SJCRH30 (cell line): ENCODE measurements at regions not wholly inside any gene's neighbourhood (a gene's known extent, or its start where the extent isn't known, plus 50 kb on each side); places are given as distances from the start of the nearest gene placed in this dataset.
"Not testable (repeated sequence)": the region's sequence is repeated elsewhere in the genome, so short reads cannot be mapped to it uniquely, and the experiment has no call there.

Source experiments
- DNase-seq, 2 experiments: peaks; one replicate each; pipeline ENCODE4 v3.0.0-alpha.2; 2015 to 2020
- H3K27ac ChIP-seq: fragments of 250-450 bp; sonication (Bioruptor Pico); 2 replicates; pipeline ENCODE4 v1.5.1; 2020; ENCODE audit warnings: mild to moderate bottlenecking, moderate library complexity
- H3K27me3 ChIP-seq: fragments of 250-450 bp; sonication (Bioruptor Pico); 2 replicates; pipeline ENCODE4 v1.5.1; 2020; ENCODE audit warnings: mild to moderate bottlenecking, moderate library complexity
- H3K36me3 ChIP-seq: fragments of 250-450 bp; sonication (Bioruptor Pico); 2 replicates; pipeline ENCODE4 v1.5.1; 2020; ENCODE audit warnings: mild to moderate bottlenecking, moderate library complexity
- H3K4me1 ChIP-seq: fragments of 250-450 bp; sonication (Bioruptor Pico); 2 replicates; pipeline ENCODE4 v1.5.1; 2020; ENCODE audit warnings: mild to moderate bottlenecking, moderate library complexity
- H3K4me3 ChIP-seq: fragments of 250-450 bp; sonication (Bioruptor Pico); 2 replicates; pipeline ENCODE4 v1.5.1; 2020; ENCODE audit warnings: mild to moderate bottlenecking, moderate library complexity
- H3K9me3 ChIP-seq: fragments of 250-450 bp; sonication (Bioruptor Pico); replicated peaks from 2 replicates; pipeline ENCODE4 v1.5.1; 2020; ENCODE audit warnings: mild to moderate bottlenecking, moderate library complexity

- Histone ChIP-seq H3K27me3 (no peaks in the 10 kb centered on the region), H3K9me3 (no peaks in the 10 kb centered on the region), H3K4me1 (no peaks in the 10 kb centered on the region), H3K36me3 (no peaks in the 10 kb centered on the region), H3K4me3 (no peak overlapping the region), H3K27ac (no peak overlapping the region)
- no peak for DNase-seq
These were observed 84.7 kb downstream of the RBBP6 start for GRCh38 chr16:24624102-24624501.

GRCh38 chr16:24626256-24626655 is 86.9 kb downstream of the RBBP6 start:
- no peak for DNase-seq
- no peaks in the 10 kb centered on the region for H3K27me3 ChIP-seq
- H3K4me1 ChIP-seq, result no peaks in the 10 kb centered on the region
- H3K4me3 ChIP-seq, result no peak overlapping the region
- H3K9me3 ChIP-seq, result no peaks in the 10 kb centered on the region
- no peak overlapping the region for H3K27ac ChIP-seq
- H3K36me3 ChIP-seq, result no peaks in the 10 kb centered on the region

DNA sequence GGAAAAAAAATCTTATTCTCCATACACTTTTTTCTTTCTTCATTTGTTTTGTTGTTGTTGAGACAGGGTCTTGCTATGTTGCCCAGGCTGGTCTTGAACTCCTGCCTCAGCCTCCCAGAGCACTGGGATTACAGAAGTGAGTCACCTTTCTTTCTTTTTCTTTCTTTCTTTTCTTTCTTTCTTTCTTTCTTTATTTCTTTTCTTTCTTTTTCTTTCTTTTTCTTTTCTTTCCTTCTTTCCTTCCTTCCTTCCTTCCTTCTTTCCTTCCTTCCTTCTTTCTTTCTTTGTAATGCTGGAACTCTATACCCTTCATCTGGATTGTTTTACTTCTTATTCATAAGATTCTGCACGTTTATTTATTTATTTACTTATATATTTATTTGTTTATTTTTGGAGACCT is 94.5 kb upstream of the TNRC6A start:
- H3K4me3 ChIP-seq, result no peak overlapping the region
- no peaks in the 10 kb centered on the region for H3K27me3 ChIP-seq
- no peak overlapping the region for H3K27ac ChIP-seq
- no peak for DNase-seq
- no peaks in the 10 kb centered on the region for H3K9me3 ChIP-seq
- no peaks in the 10 kb centered on the region for H3K36me3 ChIP-seq
- H3K4me1 ChIP-seq, result peaks cover 7% of the 10 kb centered on the region; the same call in 1 of the 2 replicates

GRCh38 chr16:24635900-24636610 is 93.4 kb upstream of the TNRC6A start:
- Histone ChIP-seq H3K27ac (no peak overlapping the region), H3K4me1 (peaks cover 7% of the 10 kb centered on the region; the same call in 1 of the 2 replicates), H3K27me3 (no peaks in the 10 kb centered on the region), H3K4me3 (no peak overlapping the region), H3K9me3 (no peaks in the 10 kb centered on the region), H3K36me3 (no peaks in the 10 kb centered on the region)
- peak; percentile 77 to 82 for DNase-seq

- H3K4me3 ChIP-seq, result no peak overlapping the region
- no peaks in the 10 kb centered on the region for H3K9me3 ChIP-seq
- H3K27me3 ChIP-seq, result no peaks in the 10 kb centered on the region
- peaks cover 7% of the 10 kb centered on the region; the same call in 1 of the 2 replicates for H3K4me1 ChIP-seq
- DNase-seq, result no peak
- H3K36me3 ChIP-seq, result no peaks in the 10 kb centered on the region
- H3K27ac ChIP-seq, result no peak overlapping the region
These were observed 89.7 kb upstream of the TNRC6A start for GRCh38 chr16:24639769-24640168.

- Histone ChIP-seq H3K27ac (no peak overlapping the region), H3K27me3 (no peaks in the 10 kb centered on the region), H3K4me1 (peaks cover 7% of the 10 kb centered on the region; the same call in 1 of the 2 replicates), H3K36me3 (no peaks in the 10 kb centered on the region), H3K4me3 (no peak overlapping the region), H3K9me3 (no peaks in the 10 kb centered on the region)
- no peak for DNase-seq
These were observed 86.0 kb upstream of the TNRC6A start for GRCh38 chr16:24643489-24643888.

- Histone ChIP-seq H3K4me3 (no peak overlapping the region), H3K27ac (peak overlapping the region; percentile 47)
These were observed 83.5 kb upstream of the TNRC6A start for GRCh38 chr16:24645739-24646645.

DNA sequence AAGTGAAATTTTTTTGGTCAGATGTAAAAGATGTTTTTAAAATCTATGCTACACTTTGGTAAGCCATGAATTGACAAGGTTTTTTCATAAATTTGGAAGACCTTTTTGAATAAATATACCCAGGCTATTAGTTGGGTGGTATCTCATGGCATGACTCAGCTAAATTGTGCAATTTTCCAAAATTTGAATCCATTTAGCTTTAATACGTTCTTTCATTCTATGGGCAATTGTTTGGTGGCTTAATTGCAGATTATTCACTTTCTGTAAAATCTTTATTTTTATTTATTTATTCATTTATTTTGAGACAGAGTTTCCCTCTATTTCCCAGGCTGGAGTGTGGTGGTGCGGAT is 82.8 kb upstream of the TNRC6A start:
- no peaks in the 10 kb centered on the region for H3K27me3 ChIP-seq
- DNase-seq, result no peak
- H3K36me3 ChIP-seq, result no peaks in the 10 kb centered on the region
- H3K27ac ChIP-seq, result peak overlapping the region; percentile 47
- H3K4me3 ChIP-seq, result no peak overlapping the region
- H3K9me3 ChIP-seq, result no peaks in the 10 kb centered on the region
- peaks cover 7% of the 10 kb centered on the region; the same call in 1 of the 2 replicates for H3K4me1 ChIP-seq

More at GRCh38 chr16:24645739-24646645, 83.5 kb upstream of the TNRC6A start:
- H3K9me3 ChIP-seq, result no peaks in the 10 kb centered on the region
- H3K4me1 ChIP-seq, result peaks cover 7% of the 10 kb centered on the region; the same call in 1 of the 2 replicates
- H3K27me3 ChIP-seq, result no peaks in the 10 kb centered on the region
- DNase-seq, result peak; percentile 50 to 56
- no peaks in the 10 kb centered on the region for H3K36me3 ChIP-seq

DNA sequence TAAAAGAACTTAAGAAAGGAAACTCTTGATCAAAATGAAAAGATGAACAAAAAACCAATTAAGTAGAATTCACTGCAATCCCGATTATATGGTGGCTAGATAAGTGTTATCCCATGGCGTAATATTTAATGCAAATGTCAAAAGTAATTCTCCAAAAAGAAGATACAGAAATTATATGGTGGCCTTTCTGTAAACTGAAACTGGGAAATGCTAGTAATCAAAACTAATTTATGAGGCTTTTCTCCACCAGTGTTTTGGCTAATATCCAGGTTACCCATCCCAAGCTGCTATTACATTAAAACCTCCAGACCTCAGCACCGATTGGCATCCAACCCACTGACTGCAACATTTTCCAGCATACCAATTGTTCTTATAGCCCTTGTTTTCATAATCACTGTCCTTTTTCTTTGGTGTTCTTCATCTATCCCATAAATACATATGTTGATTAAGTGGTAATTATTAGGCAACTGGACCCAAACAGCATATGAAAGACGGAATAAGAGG is 77.2 kb upstream of the TNRC6A start:
- H3K27ac ChIP-seq, result no peak overlapping the region
- DNase-seq, result no peak

GRCh38 chr16:24652803-24653202 is 76.6 kb upstream of the TNRC6A start:
- no peaks in the 10 kb centered on the region for H3K36me3 ChIP-seq
- no peak for DNase-seq
- H3K4me3 ChIP-seq, result no peak overlapping the region
- H3K27me3 ChIP-seq, result no peaks in the 10 kb centered on the region
- 0 out of 2 replicates have a peak, but pooled peaks cover 6% of the 10 kb centered on the region for H3K4me1 ChIP-seq
- no peak overlapping the region for H3K27ac ChIP-seq
- no peaks in the 10 kb centered on the region for H3K9me3 ChIP-seq

More for the DNA sequence above, 77.2 kb upstream of the TNRC6A start:
- 0 out of 2 replicates have a peak, but pooled peaks cover 6% of the 10 kb centered on the region for H3K4me1 ChIP-seq
- H3K9me3 ChIP-seq, result no peaks in the 10 kb centered on the region
- H3K4me3 ChIP-seq, result no peak overlapping the region
- no peaks in the 10 kb centered on the region for H3K36me3 ChIP-seq
- H3K27me3 ChIP-seq, result no peaks in the 10 kb centered on the region

DNA sequence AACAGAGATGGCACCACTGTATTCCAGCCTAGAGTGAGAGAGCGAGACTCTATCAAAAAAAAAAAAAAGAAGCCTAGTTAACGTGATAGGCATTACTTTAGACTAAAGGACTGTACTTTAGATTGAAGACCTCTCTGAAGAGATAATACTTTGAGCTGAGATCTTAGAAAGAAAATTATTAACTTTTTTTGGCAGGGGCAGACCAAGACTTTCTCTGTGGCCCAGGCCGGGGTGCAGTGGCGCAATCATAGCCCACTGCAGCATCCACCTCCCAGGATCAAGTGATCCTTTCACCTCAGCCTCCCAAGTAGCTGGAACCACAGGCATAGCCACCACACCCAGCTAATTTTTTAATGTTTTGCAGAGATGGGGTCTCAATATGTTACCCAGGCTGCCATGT is 75.7 kb upstream of the TNRC6A start:
- no peak overlapping the region for H3K27ac ChIP-seq
- no peaks in the 10 kb centered on the region for H3K36me3 ChIP-seq
- 0 out of 2 replicates have a peak, but pooled peaks cover 6% of the 10 kb centered on the region for H3K4me1 ChIP-seq
- H3K4me3 ChIP-seq, result no peak overlapping the region
- no peaks in the 10 kb centered on the region for H3K9me3 ChIP-seq
- H3K27me3 ChIP-seq, result no peaks in the 10 kb centered on the region
- no peak for DNase-seq

DNA sequence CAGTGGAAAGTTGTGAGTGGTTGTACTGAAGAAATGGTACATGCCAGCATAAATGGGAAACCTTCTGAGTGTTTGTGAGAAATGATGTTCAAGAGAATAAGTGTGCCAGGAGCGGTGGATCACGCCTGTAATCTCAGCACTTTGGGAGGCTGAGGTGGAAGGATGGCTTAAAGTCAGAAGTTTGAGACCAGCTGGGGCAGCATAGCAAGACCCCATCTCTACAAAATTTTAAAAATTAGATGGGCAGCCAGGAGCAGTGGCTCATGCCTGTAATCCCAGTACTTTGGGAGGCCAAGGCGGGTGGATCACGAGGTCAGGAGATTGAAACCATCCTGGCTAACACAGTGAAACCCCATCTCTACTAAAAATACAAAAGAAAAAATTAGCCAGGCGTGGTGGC is 63.5 kb upstream of the TNRC6A start:
- H3K9me3 ChIP-seq, H3K36me3 ChIP-seq, H3K27ac ChIP-seq, H3K27me3 ChIP-seq, DNase-seq, H3K4me1 ChIP-seq, H3K4me3 ChIP-seq: not testable (repeated sequence)

GRCh38 chr16:24667244-24667764 is 62.1 kb upstream of the TNRC6A start:
- H3K27ac ChIP-seq, result no peak overlapping the region
- H3K4me3 ChIP-seq, result no peak overlapping the region
- no peaks in the 10 kb centered on the region for H3K36me3 ChIP-seq
- DNase-seq, result no peak
- peaks cover 11% of the 10 kb centered on the region; the same call in 1 of the 2 replicates for H3K4me1 ChIP-seq
- H3K9me3 ChIP-seq, result no peaks in the 10 kb centered on the region
- no peaks in the 10 kb centered on the region for H3K27me3 ChIP-seq

DNA sequence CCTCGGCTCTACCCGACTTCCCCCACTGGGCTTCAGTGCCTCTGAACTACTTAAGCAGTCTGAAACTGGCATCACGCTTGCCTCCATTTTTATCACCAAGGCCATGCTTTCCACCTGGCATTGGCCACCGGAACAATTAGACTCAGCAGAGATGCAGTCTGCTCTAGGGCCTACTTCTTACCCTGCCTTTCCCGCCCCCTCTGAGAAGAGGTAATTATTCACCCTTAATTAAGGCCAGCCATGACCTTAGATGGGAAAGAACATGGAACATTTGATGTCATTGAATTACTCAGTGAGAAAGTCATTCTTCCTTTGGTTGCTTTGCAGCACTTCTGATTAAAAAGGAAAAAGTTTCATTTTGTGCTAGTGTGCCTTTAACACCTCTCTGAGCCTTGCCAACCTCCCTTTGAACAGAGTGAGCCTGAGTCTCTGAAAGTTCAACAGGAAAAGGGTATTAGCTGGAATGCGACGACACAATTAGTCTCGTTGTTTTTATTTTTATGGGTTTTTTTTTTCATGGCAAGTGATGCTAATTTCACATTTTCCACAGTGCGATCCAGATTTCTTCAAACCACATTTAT is 60.9 kb upstream of the TNRC6A start:
- Histone ChIP-seq H3K27me3 (no peaks in the 10 kb centered on the region), H3K4me1 (peaks cover 11% of the 10 kb centered on the region; the same call in 1 of the 2 replicates), H3K27ac (no peak overlapping the region), H3K4me3 (no peak overlapping the region), H3K36me3 (no peaks in the 10 kb centered on the region), H3K9me3 (no peaks in the 10 kb centered on the region)
- peak in 1 of 2 experiments; percentile 18 for DNase-seq
